ELF-1 (cell line): ENCODE measurements at regions not wholly inside any gene's neighbourhood (a gene's known extent, or its start where the extent isn't known, plus 50 kb on each side); places are given as distances from the start of the nearest gene placed in this dataset.
A peak's percentile ranks its signal among the peaks of the same experiment; 100 is the strongest.
"Not testable (repeated sequence)": the region's sequence is repeated elsewhere in the genome, so short reads cannot be mapped to it uniquely, and the experiment has no call there.

Experiments used
- DNase-seq: peaks from one replicate; pipeline ENCODE4 v3.0.0-alpha.2; 2016; ENCODE audit warnings: low read depth, low spot score

GRCh38 chr4:53877096-53877495, 187.3 kb downstream of the CHIC2 start:
- peak; percentile 23 for DNase-seq

- DNase-seq = no peak
Measured at GRCh38 chr4:53866055-53866454, 198.3 kb downstream of the CHIC2 start.

GRCh38 chr4:53865054-53865453, 199.4 kb downstream of the CHIC2 start:
- no peak for DNase-seq

DNA sequence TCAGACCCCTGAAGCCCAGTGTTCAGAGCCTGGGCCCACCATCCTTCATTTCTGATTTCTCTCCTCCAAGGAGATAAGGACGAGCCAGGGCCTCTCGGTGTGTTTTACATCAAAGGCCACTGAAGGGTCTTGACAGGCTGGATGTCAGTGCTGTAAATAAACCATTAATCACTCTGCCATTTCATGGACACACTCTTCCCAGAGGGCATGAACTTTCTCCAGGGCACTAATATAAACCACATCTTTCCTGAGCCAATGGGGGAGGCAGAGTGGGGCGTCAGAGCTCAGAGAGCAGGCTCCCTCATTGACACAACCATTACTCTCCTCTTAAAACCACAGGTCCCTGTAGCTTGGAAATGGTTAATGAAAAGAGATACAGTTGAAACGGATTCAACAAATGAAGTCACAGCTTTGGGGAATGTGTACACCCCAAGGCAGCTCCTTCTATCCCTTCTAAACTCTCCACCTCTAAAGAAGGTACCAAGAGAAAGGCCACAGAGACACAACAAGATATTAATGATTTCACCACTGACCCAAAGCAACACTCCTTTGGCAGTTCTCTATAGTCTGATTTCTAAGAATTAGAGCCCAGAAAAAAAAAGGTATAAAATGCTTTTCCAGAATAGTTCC, 200.6 kb downstream of the CHIC2 start:
- DNase-seq = peak; percentile 81

DNA sequence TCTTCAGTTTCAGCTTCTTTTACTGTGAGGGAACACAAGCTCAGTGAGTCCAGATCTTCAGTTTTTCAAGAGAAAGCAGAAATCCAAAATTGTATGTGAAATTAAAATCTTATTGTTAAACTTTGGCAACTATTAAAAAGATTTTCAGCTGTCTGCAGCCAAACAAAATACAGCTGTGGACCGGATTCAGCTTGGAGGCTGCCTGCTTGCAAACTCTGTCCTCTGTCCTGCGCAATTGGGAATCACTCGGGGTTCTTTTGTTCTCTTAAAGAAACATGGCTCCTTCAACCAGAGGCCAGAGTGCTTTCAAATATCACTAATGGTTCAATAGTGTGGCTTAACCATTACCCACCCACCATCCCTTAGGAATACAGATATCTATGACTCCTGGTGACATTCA, 201.2 kb downstream of the CHIC2 start:
- no peak for DNase-seq

DNA sequence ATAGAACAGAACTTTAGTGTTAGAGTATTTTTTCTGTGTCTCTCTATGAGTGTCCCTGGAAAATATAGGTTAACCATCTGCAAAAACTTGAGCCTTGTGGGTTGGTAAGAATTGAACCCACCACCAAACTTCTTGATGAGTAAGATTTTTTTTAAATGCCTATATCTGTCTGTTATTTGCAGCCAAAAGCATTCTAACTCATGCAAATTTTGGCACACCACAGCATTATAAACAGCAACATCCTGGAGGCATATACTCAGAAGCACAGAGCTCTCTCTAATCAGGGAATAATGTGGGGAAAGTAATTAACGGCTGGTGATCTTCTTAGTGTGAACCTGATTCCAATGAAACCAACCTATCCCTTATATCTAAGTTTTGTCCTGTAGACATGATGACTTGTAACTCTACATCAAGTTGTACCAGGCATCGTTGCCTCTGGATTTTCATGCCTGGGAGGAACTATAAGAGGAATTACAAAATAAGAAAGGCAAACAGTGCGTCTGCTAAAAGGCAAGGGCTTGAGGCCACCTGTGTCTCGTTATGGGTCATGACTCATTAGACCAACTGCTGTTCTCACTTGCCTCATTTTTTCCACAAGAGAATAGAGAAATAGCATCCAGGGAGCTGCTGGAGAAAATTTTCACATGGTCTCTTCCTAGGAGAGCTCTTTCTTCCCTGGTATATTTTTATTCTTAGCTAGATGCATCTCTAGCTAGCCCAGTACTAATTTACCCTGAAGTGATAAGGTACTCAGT, 202.4 kb downstream of the CHIC2 start:
- DNase-seq = no peak

GRCh38 chr4:53859305-53859704, 205.1 kb downstream of the CHIC2 start:
- no peak for DNase-seq

DNA sequence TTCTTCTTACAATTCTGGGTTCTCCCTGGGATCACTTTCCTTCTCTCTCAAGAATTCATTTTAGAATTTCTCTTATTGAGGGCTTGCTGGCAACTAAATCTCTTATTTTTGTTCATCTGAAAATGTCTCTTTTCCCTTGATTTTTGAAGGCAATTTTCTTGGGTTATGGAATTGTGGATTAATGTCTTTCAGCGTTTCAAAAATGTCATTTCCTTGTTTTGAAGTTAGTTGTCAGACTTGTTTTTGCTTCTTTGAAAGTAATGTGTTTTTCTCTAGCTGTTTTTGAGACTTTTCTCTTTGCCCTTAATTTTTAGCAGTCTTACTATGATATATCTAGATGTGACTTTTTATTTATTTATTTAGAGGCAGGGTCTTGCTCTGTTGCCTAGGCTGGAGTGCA, 205.7 kb downstream of the CHIC2 start:
- DNase-seq = no peak

DNA sequence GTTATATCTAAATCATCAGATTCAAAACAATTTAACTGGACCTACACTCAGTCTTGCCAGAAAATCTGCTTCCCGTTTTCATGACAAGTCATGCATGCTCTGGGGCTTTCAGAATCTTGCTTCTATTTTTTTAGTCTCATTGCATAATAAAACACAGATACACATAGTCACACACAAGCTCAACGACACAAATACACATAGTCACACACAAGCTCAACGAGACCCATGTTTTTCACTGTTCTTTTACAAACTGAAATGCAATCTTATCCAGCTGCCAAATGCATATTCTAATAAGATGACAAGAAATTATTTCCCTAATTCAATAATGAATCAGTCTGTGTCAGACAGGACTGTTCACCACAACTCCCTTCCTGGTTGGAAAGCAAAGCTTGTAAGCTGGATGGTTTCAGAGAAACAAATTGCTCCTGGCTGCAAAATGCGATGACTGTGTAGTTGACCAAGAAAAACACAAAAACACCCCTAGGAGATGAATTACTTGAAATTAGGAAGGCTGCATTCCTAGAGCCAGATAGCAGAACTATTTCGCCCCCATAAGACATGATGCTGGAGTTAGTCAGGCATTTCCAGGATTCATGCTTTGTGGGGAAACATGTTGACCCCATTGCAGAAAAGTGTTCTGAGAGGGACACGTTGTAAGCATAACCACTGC, 208.7 kb downstream of the CHIC2 start:
- DNase-seq = no peak

GRCh38 chr4:53854991-53855568, 209.3 kb downstream of the CHIC2 start:
- DNase-seq = no peak

DNA sequence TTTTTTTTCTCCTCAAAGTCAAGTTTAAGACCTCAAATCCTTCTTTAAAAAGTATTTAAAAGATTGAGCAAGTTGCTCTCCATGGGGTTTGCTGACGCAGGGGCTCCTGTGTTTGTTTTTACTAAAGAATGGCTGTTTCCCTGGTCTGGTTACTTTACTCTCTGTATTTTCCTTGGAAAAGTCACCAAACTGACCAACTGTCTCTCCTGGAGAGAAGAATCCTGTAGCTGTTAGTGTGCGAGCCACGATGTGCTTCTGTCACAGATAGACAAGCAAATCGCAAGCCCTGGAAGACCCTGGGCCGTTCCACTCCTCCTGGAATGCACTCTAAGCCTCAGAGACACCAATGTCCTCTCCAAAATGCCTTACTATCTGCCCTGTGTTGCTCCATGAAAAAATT, 212.1 kb downstream of the CHIC2 start:
- no peak for DNase-seq

- DNase-seq = no peak
Measured at GRCh38 chr4:53847965-53848364, 216.4 kb downstream of the CHIC2 start.

DNA sequence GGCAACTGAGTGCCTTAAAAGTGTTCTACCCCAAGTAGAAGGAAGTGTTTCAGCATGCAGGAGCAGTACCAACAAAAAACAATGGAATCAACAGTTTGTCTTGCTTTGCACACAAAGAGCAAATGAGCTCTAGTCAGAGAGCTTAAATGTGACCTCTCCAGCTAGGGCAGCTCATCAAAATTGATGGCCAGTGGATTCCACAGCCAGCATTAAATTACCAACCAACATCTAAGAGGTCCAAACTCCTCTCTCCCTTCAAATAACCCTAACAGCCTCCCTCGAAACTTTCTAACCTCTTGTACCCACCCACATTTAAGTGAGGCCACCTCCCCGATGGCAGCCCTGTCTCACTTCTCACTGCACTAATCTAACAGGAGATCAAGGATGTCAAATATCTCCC, 219.9 kb downstream of the CHIC2 start:
- DNase-seq = no peak

- DNase-seq = no peak
Measured at GRCh38 chr4:53844133-53844532, 220.3 kb downstream of the CHIC2 start.

DNA sequence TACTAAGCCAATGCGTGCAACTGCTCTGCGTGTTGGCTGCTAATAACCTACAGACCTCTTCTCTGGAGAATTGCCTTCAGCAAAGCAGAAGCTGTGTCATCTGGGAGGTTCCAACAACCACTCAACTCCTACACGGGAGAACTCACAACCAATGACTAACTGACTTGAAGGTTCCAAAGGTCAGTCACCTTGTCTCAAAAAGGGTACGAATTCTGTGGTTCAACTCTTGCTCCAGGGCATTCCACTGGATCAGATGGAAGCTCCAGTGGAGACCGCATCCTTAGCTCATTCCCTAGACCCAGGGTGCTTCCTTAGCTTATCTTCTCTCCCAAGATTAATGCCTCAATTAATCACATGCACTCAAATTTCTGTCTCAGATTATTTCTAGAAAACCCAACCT, 222.7 kb downstream of the CHIC2 start:
- DNase-seq = no peak

- DNase-seq = no peak
Measured at GRCh38 chr4:53840643-53841042, 223.8 kb downstream of the CHIC2 start.

GRCh38 chr4:53833302-53834003, 231.0 kb downstream of the CHIC2 start:
- not testable (repeated sequence) for DNase-seq

- DNase-seq = no peak
Measured at GRCh38 chr4:53832549-53832948, 231.9 kb downstream of the CHIC2 start.

GRCh38 chr4:53830511-53830910, 233.9 kb downstream of the CHIC2 start:
- DNase-seq = no peak

GRCh38 chr4:53821179-53821851, 230.0 kb upstream of the LNX1 start:
- no peak for DNase-seq

- DNase-seq = no peak
Measured at GRCh38 chr4:53818104-53818503, 226.8 kb upstream of the LNX1 start.
